HG03280 (cell line): ENCODE measurements at regions not wholly inside any gene's neighbourhood (a gene's known extent, or its start where the extent isn't known, plus 50 kb on each side); places are given as distances from the start of the nearest gene placed in this dataset.

Source experiments
- ATAC-seq: cut with Tn5 transposase; IDR thresholded peaks from one replicate; pipeline ENCODE4 v1.9.1; 2021; ENCODE audit warnings: mild to moderate bottlenecking, moderate library complexity; ENCODE audit not compliant: unreplicated experiment

GRCh38 chr3:95424279-95424678 is 1361.4 kb downstream of the NSUN3 start:
- ATAC-seq = no peak

- no peak for ATAC-seq
These were observed 1371.6 kb downstream of the NSUN3 start for GRCh38 chr3:95434491-95434890.

GRCh38 chr3:95437409-95437808 is 1374.5 kb downstream of the NSUN3 start:
- no peak for ATAC-seq

- no peak for ATAC-seq
These were observed 1375.4 kb downstream of the NSUN3 start for GRCh38 chr3:95438274-95438673.

GRCh38 chr3:95442766-95443165 is 1371.6 kb upstream of the EPHA6 start:
- ATAC-seq = no peak

- ATAC-seq = no peak
These were observed 1364.6 kb upstream of the EPHA6 start for GRCh38 chr3:95449841-95450240.

GRCh38 chr3:95453242-95453641 is 1361.2 kb upstream of the EPHA6 start:
- ATAC-seq = no peak

GRCh38 chr3:95456835-95457234 is 1357.6 kb upstream of the EPHA6 start:
- no peak for ATAC-seq

- ATAC-seq = no peak
These were observed 1354.7 kb upstream of the EPHA6 start for GRCh38 chr3:95459706-95460105.

GRCh38 chr3:95460274-95460673 is 1354.1 kb upstream of the EPHA6 start:
- ATAC-seq = no peak

- ATAC-seq = no peak
These were observed 1352.2 kb upstream of the EPHA6 start for GRCh38 chr3:95462161-95462560.

- ATAC-seq = no peak
These were observed 1350.0 kb upstream of the EPHA6 start for GRCh38 chr3:95464346-95464745.

GRCh38 chr3:95468331-95468730 is 1346.1 kb upstream of the EPHA6 start:
- ATAC-seq = no peak

- no peak for ATAC-seq
These were observed 1340.1 kb upstream of the EPHA6 start for GRCh38 chr3:95474338-95474737.

GRCh38 chr3:95476534-95476933 is 1337.9 kb upstream of the EPHA6 start:
- no peak for ATAC-seq

- ATAC-seq = no peak
These were observed 1308.2 kb upstream of the EPHA6 start for GRCh38 chr3:95506174-95506573.

GRCh38 chr3:95508124-95508523 is 1306.3 kb upstream of the EPHA6 start:
- no peak for ATAC-seq

GRCh38 chr3:95511828-95512227 is 1302.6 kb upstream of the EPHA6 start:
- ATAC-seq = no peak

- ATAC-seq = no peak
These were observed 1300.1 kb upstream of the EPHA6 start for GRCh38 chr3:95514260-95514659.

- ATAC-seq = no peak
These were observed 1293.0 kb upstream of the EPHA6 start for GRCh38 chr3:95521396-95521795.

GRCh38 chr3:95522449-95522848 is 1291.9 kb upstream of the EPHA6 start:
- ATAC-seq = no peak

GRCh38 chr3:95539950-95540483 is 1274.4 kb upstream of the EPHA6 start:
- no peak for ATAC-seq

- ATAC-seq = no peak
These were observed 1248.9 kb upstream of the EPHA6 start for GRCh38 chr3:95565502-95565901.

GRCh38 chr3:95567346-95567745 is 1247.0 kb upstream of the EPHA6 start:
- ATAC-seq = no peak
